Right ventricle myocardium inferior (tissue), 1 donor: ENCODE measurements at regions not wholly inside any gene's neighbourhood (a gene's known extent, or its start where the extent isn't known, plus 50 kb on each side); places are given as distances from the start of the nearest gene placed in this dataset.
"Not testable (repeated sequence)": the region's sequence is repeated elsewhere in the genome, so short reads cannot be mapped to it uniquely, and the experiment has no call there.

ENCODE experiments used
- ATAC-seq: fragments of 200-7000 bp; cut with Tn5 transposase; one replicate; pipeline ENCODE4 v1.9.1; 2020; ENCODE audit warnings: mild to moderate bottlenecking, moderate library complexity
- DNase-seq: peaks from one replicate; pipeline ENCODE4 v3.0.0; 2021; ENCODE audit errors: missing footprints
- intact Hi-C: fragments of 100-400 bp; cut with DNase I; formaldehyde crosslinking; loops from one replicate; pipeline ENCODE4 v1.11.0; 2022
- donor health status: DM: no; HTN: yes; CAD: no; lungs with severe emphysema.

- DNase-seq, intact Hi-C loops, ATAC-seq: not testable (repeated sequence)
Observed at GRCh38 chr21:9130817-9131216, 1390.6 kb upstream of the TPTE start.
